ENCODE measurements at regions not wholly inside any gene's neighbourhood (a gene's known extent, or its start where the extent isn't known, plus 50 kb on each side); places are given as distances from the start of the nearest gene placed in this dataset.
"Not testable (repeated sequence)": the region's sequence is repeated elsewhere in the genome, so short reads cannot be mapped to it uniquely, and the experiment has no call there.

GRCh38 chr3:87101861-87102625 lies 111.1 kb upstream of the VGLL3 start:
- no peak for DNase-seq

GRCh38 chr3:87097733-87098132 lies 106.8 kb upstream of the VGLL3 start:
- DNase-seq = not testable (repeated sequence)

- no peak for DNase-seq
These were observed 99.7 kb upstream of the VGLL3 start for GRCh38 chr3:87090631-87091030.

- no peak for DNase-seq
These were observed 98.3 kb upstream of the VGLL3 start for GRCh38 chr3:87088993-87089841.

- no peak for DNase-seq
These were observed 97.6 kb upstream of the VGLL3 start for GRCh38 chr3:87088430-87088992.

GRCh38 chr3:87084868-87085267 lies 93.9 kb upstream of the VGLL3 start:
- no peak for DNase-seq

- DNase-seq = no peak
These were observed 92.0 kb upstream of the VGLL3 start for GRCh38 chr3:87082796-87083440.

- no peak for DNase-seq
These were observed 86.4 kb upstream of the VGLL3 start for GRCh38 chr3:87077355-87077754.

GRCh38 chr3:87076946-87077345 lies 86.0 kb upstream of the VGLL3 start:
- DNase-seq = no peak

GRCh38 chr3:87073496-87074145 lies 82.7 kb upstream of the VGLL3 start:
- no peak for DNase-seq

GRCh38 chr3:87072446-87072845 lies 81.5 kb upstream of the VGLL3 start:
- DNase-seq = no peak

- DNase-seq = no peak
These were observed 79.0 kb upstream of the VGLL3 start for GRCh38 chr3:87069971-87070370.

- DNase-seq = no peak
These were observed 78.1 kb upstream of the VGLL3 start for GRCh38 chr3:87069021-87069420.

- no peak for DNase-seq
These were observed 71.7 kb upstream of the VGLL3 start for GRCh38 chr3:87062685-87063084.

- DNase-seq = no peak
These were observed 66.5 kb upstream of the VGLL3 start for GRCh38 chr3:87057474-87057873.

- no peak for DNase-seq
These were observed 62.6 kb upstream of the VGLL3 start for GRCh38 chr3:87053553-87053952.

- no peak for DNase-seq
These were observed 61.7 kb upstream of the VGLL3 start for GRCh38 chr3:87052499-87053260.

GRCh38 chr3:87047852-87048251 lies 56.9 kb upstream of the VGLL3 start:
- no peak for DNase-seq

GRCh38 chr3:87046241-87046640 lies 55.3 kb upstream of the VGLL3 start:
- DNase-seq = no peak

- no peak for DNase-seq
These were observed 54.5 kb upstream of the VGLL3 start for GRCh38 chr3:87045473-87045872.

- DNase-seq = no peak
These were observed 53.9 kb upstream of the VGLL3 start for GRCh38 chr3:87044846-87045245.

GRCh38 chr3:87044409-87044808 lies 53.5 kb upstream of the VGLL3 start:
- no peak for DNase-seq

Data from activated gamma-delta T cell treated with Interleukin-2 at 50 U/mL for 16 hours (primary cell).